Activated CD8-positive, alpha-beta T cell treated with anti-CD3 and anti-CD28 coated beads for 36 hours (primary cell): ENCODE measurements at regions not wholly inside any gene's neighbourhood (a gene's known extent, or its start where the extent isn't known, plus 50 kb on each side); places are given as distances from the start of the nearest gene placed in this dataset.

ENCODE experiments used
- ATAC-seq: fragments of 200-7000 bp; cut with Tn5 transposase; one replicate; pipeline ENCODE4 v1.10.0; 2021; ENCODE audit warnings: mild to moderate bottlenecking, moderate library complexity
- CTCF ChIA-PET: fragments of 350-600 bp; sonication (Branson Sonifier 250); formaldehyde crosslinking; loops from one replicate; lab custom pipeline; 2021; ENCODE audit warnings: antibody characterized with exemption; lab: Charles Lee
- POLR2A ChIA-PET: fragments of 350-600 bp; sonication (Branson Sonifier 250); formaldehyde crosslinking; loops from one replicate; lab custom pipeline; 2021; ENCODE audit warnings: antibody characterized with exemption; lab: Charles Lee
- DNase-seq: peaks from one replicate; pipeline ENCODE4 v3.0.0-alpha.2; 2020
- H3K27ac Mint-ChIP-seq: one replicate; pipeline ENCODE4 v1.8.0; 2021; ENCODE audit warnings: mild to moderate bottlenecking, mixed read lengths
- H3K27me3 Mint-ChIP-seq: one replicate; pipeline ENCODE4 v1.8.0; 2021; ENCODE audit warnings: mixed read lengths
- H3K36me3 Mint-ChIP-seq: one replicate; pipeline ENCODE4 v1.8.0; 2021; ENCODE audit warnings: low read depth, mixed read lengths
- H3K4me1 Mint-ChIP-seq: one replicate; pipeline ENCODE4 v1.8.0; 2021; ENCODE audit warnings: low read depth, mixed read lengths
- H3K4me3 Mint-ChIP-seq: one replicate; pipeline ENCODE4 v1.8.0; 2021; ENCODE audit warnings: mild to moderate bottlenecking, moderate library complexity, mixed read lengths
- H3K9me3 Mint-ChIP-seq: one replicate; pipeline ENCODE4 v1.8.0; 2021; ENCODE audit warnings: mixed read lengths
- CTCF ChIP-seq: fragments of 200-600 bp; IDR thresholded peaks from one replicate; pipeline ENCODE4 v1.8.0; 2022; ENCODE audit warnings: antibody characterized with exemption, mild to moderate bottlenecking
- intact Hi-C: fragments of 100-400 bp; cut with micrococcal nuclease; formaldehyde crosslinking; loops from one replicate; pipeline ENCODE4 v1.10.0; 2022

GRCh38 chr4:27787195-27787594 is 926.6 kb downstream of the STIM2 start:
- Mint-ChIP-seq H3K9me3 (no peaks in the 10 kb centered on the region), H3K4me3 (no peak overlapping the region)
- POLR2A ChIA-PET, result interaction anchor here (0.8 kb wide), 1 partner anchor 67 kb away, joined by 3 read pairs; no protein-coding TSS in a partner anchor

GRCh38 chr4:27789773-27790172 is 929.1 kb downstream of the STIM2 start:
- Mint-ChIP-seq H3K27me3 (no peaks in the 10 kb centered on the region), H3K27ac (no peak overlapping the region), H3K9me3 (no peaks in the 10 kb centered on the region), H3K36me3 (no peaks in the 10 kb centered on the region), H3K4me3 (no peak overlapping the region), H3K4me1 (no peaks in the 10 kb centered on the region)
- TF ChIP-seq CTCF, result no peak
- DNase-seq (no peak), ATAC-seq (no peak)
- POLR2A ChIA-PET, result no interaction called here
- intact Hi-C loops, result no loop called here
- CTCF ChIA-PET, result no interaction called here

More at GRCh38 chr4:27787195-27787594, 926.6 kb downstream of the STIM2 start:
- Mint-ChIP-seq H3K36me3 (no peaks in the 10 kb centered on the region), H3K27me3 (no peaks in the 10 kb centered on the region), H3K27ac (no peak overlapping the region), H3K4me1 (no peaks in the 10 kb centered on the region)
- CTCF ChIA-PET, result no interaction called here
- intact Hi-C loops, result no loop called here
- TF ChIP-seq CTCF, result no peak
- ATAC-seq, result no peak
- DNase-seq, result no peak

GRCh38 chr4:27790911-27791310 is 930.3 kb downstream of the STIM2 start:
- ChIA-PET POLR2A (interaction anchor here (0.6 kb wide), 1 partner anchor 615 kb away, joined by 3 read pairs; no protein-coding TSS in a partner anchor), CTCF (no interaction called here)
- Mint-ChIP-seq H3K27me3 (no peaks in the 10 kb centered on the region), H3K4me3 (no peak overlapping the region), H3K36me3 (no peaks in the 10 kb centered on the region), H3K4me1 (no peaks in the 10 kb centered on the region), H3K9me3 (no peaks in the 10 kb centered on the region), H3K27ac (no peak overlapping the region)
- DNase-seq, result no peak
- intact Hi-C loops, result no loop called here
- no peak for TF ChIP-seq CTCF
- no peak for ATAC-seq

GRCh38 chr4:27791640-27792039 is 931.0 kb downstream of the STIM2 start:
- Mint-ChIP-seq H3K36me3 (no peaks in the 10 kb centered on the region), H3K4me3 (no peak overlapping the region), H3K9me3 (no peaks in the 10 kb centered on the region), H3K27me3 (no peaks in the 10 kb centered on the region), H3K27ac (no peak overlapping the region), H3K4me1 (no peaks in the 10 kb centered on the region)
- DNase-seq, result no peak
- intact Hi-C loops, result no loop called here
- ChIA-PET CTCF (no interaction called here), POLR2A (no interaction called here)
- ATAC-seq, result no peak
- TF ChIP-seq CTCF, result no peak

GRCh38 chr4:27807207-27807606 is 946.6 kb downstream of the STIM2 start:
- intact Hi-C loops, result no loop called here
- no peaks in the 10 kb centered on the region for H3K36me3 Mint-ChIP-seq
- ChIA-PET POLR2A (no interaction called here), CTCF (no interaction called here)
- H3K27ac Mint-ChIP-seq, result no peak overlapping the region
- ATAC-seq (no peak), DNase-seq (no peak)
- H3K27me3 Mint-ChIP-seq, result no peaks in the 10 kb centered on the region
- no peaks in the 10 kb centered on the region for H3K4me1 Mint-ChIP-seq
- H3K9me3 Mint-ChIP-seq, result peaks cover 2% of the 10 kb centered on the region
- H3K4me3 Mint-ChIP-seq, result no peak overlapping the region
- TF ChIP-seq CTCF, result no peak
